GM18858 (cell line): ENCODE measurements at regions not wholly inside any gene's neighbourhood (a gene's known extent, or its start where the extent isn't known, plus 50 kb on each side); places are given as distances from the start of the nearest gene placed in this dataset.
"Not testable (repeated sequence)": the region's sequence is repeated elsewhere in the genome, so short reads cannot be mapped to it uniquely, and the experiment has no call there.

Experiments used
- ATAC-seq: cut with Tn5 transposase; IDR thresholded peaks from one replicate; pipeline ENCODE4 v1.9.1; 2021; ENCODE audit not compliant: unreplicated experiment

- ATAC-seq = no peak
Observed at GRCh38 chr2:167692936-167693335, 554.5 kb downstream of the STK39 start.

GRCh38 chr2:167692191-167692590 is 555.2 kb downstream of the STK39 start:
- no peak for ATAC-seq

- no peak for ATAC-seq
Observed at GRCh38 chr2:167689444-167689843, 558.0 kb downstream of the STK39 start.

GRCh38 chr2:167686691-167687090 is 560.7 kb downstream of the STK39 start:
- no peak for ATAC-seq

- no peak for ATAC-seq
Observed at GRCh38 chr2:167681234-167682015, 566.0 kb downstream of the STK39 start.

GRCh38 chr2:167678158-167678557 is 569.2 kb downstream of the STK39 start:
- no peak for ATAC-seq

- no peak for ATAC-seq
Observed at GRCh38 chr2:167675906-167676305, 571.5 kb downstream of the STK39 start.

- no peak for ATAC-seq
Observed at GRCh38 chr2:167670588-167670987, 576.8 kb downstream of the STK39 start.

GRCh38 chr2:167653131-167653530 is 594.3 kb downstream of the STK39 start:
- no peak for ATAC-seq

GRCh38 chr2:167652401-167652800 is 595.0 kb downstream of the STK39 start:
- no peak for ATAC-seq

GRCh38 chr2:167651406-167652151 is 595.8 kb downstream of the STK39 start:
- no peak for ATAC-seq

GRCh38 chr2:167646557-167646956 is 600.8 kb downstream of the STK39 start:
- no peak for ATAC-seq

- ATAC-seq = no peak
Observed at GRCh38 chr2:167640096-167640495, 607.3 kb downstream of the STK39 start.

GRCh38 chr2:167637741-167638140 is 609.7 kb downstream of the STK39 start:
- no peak for ATAC-seq

- ATAC-seq = not testable (repeated sequence)
Observed at GRCh38 chr2:167632271-167632670, 615.1 kb downstream of the STK39 start.

GRCh38 chr2:167626961-167627360 is 620.4 kb downstream of the STK39 start:
- ATAC-seq = no peak

GRCh38 chr2:167626301-167626700 is 621.1 kb downstream of the STK39 start:
- no peak for ATAC-seq

GRCh38 chr2:167616997-167617396 is 630.4 kb downstream of the STK39 start:
- no peak for ATAC-seq

GRCh38 chr2:167613471-167613870 is 633.9 kb downstream of the STK39 start:
- ATAC-seq = no peak

GRCh38 chr2:167608487-167608886 is 638.9 kb downstream of the STK39 start:
- ATAC-seq = no peak

GRCh38 chr2:167607731-167608130 is 639.7 kb downstream of the STK39 start:
- ATAC-seq = no peak

- no peak for ATAC-seq
Observed at GRCh38 chr2:167607211-167607610, 640.2 kb downstream of the STK39 start.
